ENCODE measurements at regions not wholly inside any gene's neighbourhood (a gene's known extent, or its start where the extent isn't known, plus 50 kb on each side); places are given as distances from the start of the nearest gene placed in this dataset.

- DNase-seq = no peak
- in situ Hi-C loops (cut with HindIII; ENCODE audit: low pct_ligation_motif_present, low pct_unique_long_range_greater_than_20kb, low sequenced_read_pairs) = no loop called here
These were observed 235.0 kb upstream of the HNMT start for GRCh38 chr2:137729305-137729704.

GRCh38 chr2:137737559-137737958 is 226.7 kb upstream of the HNMT start:
- no peak for DNase-seq
- in situ Hi-C loops (cut with HindIII; ENCODE audit: low pct_ligation_motif_present, low pct_unique_long_range_greater_than_20kb, low sequenced_read_pairs) = no loop called here

GRCh38 chr2:137741784-137742362 is 222.4 kb upstream of the HNMT start:
- DNase-seq = no peak

GRCh38 chr2:137747509-137747908 is 216.8 kb upstream of the HNMT start:
- DNase-seq = no peak
- in situ Hi-C loops (cut with HindIII; ENCODE audit: low pct_ligation_motif_present, low pct_unique_long_range_greater_than_20kb, low sequenced_read_pairs) = no loop called here

More at GRCh38 chr2:137741784-137742362, 222.4 kb upstream of the HNMT start:
- in situ Hi-C loops (cut with HindIII; ENCODE audit: low pct_ligation_motif_present, low pct_unique_long_range_greater_than_20kb, low sequenced_read_pairs) = no loop called here

GRCh38 chr2:137748533-137748932 is 215.7 kb upstream of the HNMT start:
- no peak for DNase-seq
- in situ Hi-C loops (cut with HindIII; ENCODE audit: low pct_ligation_motif_present, low pct_unique_long_range_greater_than_20kb, low sequenced_read_pairs) = no loop called here

- in situ Hi-C loops (cut with HindIII; ENCODE audit: low pct_ligation_motif_present, low pct_unique_long_range_greater_than_20kb, low sequenced_read_pairs) = no loop called here
These were observed 199.6 kb upstream of the HNMT start for GRCh38 chr2:137764646-137765045.

GRCh38 chr2:137769406-137769805 is 194.9 kb upstream of the HNMT start:
- in situ Hi-C loops (cut with HindIII; ENCODE audit: low pct_ligation_motif_present, low pct_unique_long_range_greater_than_20kb, low sequenced_read_pairs) = no loop called here
- no peak for DNase-seq

More at GRCh38 chr2:137764646-137765045, 199.6 kb upstream of the HNMT start:
- DNase-seq = no peak

- DNase-seq = no peak
- in situ Hi-C loops (cut with HindIII; ENCODE audit: low pct_ligation_motif_present, low pct_unique_long_range_greater_than_20kb, low sequenced_read_pairs) = no loop called here
These were observed 194.1 kb upstream of the HNMT start for GRCh38 chr2:137770166-137770565.

- DNase-seq = no peak
- in situ Hi-C loops (cut with HindIII; ENCODE audit: low pct_ligation_motif_present, low pct_unique_long_range_greater_than_20kb, low sequenced_read_pairs) = no loop called here
These were observed 193.2 kb upstream of the HNMT start for GRCh38 chr2:137771064-137771463.

- in situ Hi-C loops (cut with HindIII; ENCODE audit: low pct_ligation_motif_present, low pct_unique_long_range_greater_than_20kb, low sequenced_read_pairs) = no loop called here
- DNase-seq = no peak
These were observed 191.8 kb upstream of the HNMT start for GRCh38 chr2:137772451-137772850.

- no peak for DNase-seq
- in situ Hi-C loops (cut with HindIII; ENCODE audit: low pct_ligation_motif_present, low pct_unique_long_range_greater_than_20kb, low sequenced_read_pairs) = no loop called here
These were observed 188.7 kb upstream of the HNMT start for GRCh38 chr2:137775529-137775928.

GRCh38 chr2:137776697-137777096 is 187.6 kb upstream of the HNMT start:
- no peak for DNase-seq
- in situ Hi-C loops (cut with HindIII; ENCODE audit: low pct_ligation_motif_present, low pct_unique_long_range_greater_than_20kb, low sequenced_read_pairs) = no loop called here

GRCh38 chr2:137797641-137798040 is 166.6 kb upstream of the HNMT start:
- in situ Hi-C loops (cut with HindIII; ENCODE audit: low pct_ligation_motif_present, low pct_unique_long_range_greater_than_20kb, low sequenced_read_pairs) = no loop called here
- DNase-seq = no peak

GRCh38 chr2:137799600-137799999 is 164.7 kb upstream of the HNMT start:
- in situ Hi-C loops (cut with HindIII; ENCODE audit: low pct_ligation_motif_present, low pct_unique_long_range_greater_than_20kb, low sequenced_read_pairs) = no loop called here
- no peak for DNase-seq

- in situ Hi-C loops (cut with HindIII; ENCODE audit: low pct_ligation_motif_present, low pct_unique_long_range_greater_than_20kb, low sequenced_read_pairs) = no loop called here
- DNase-seq = no peak
These were observed 163.9 kb upstream of the HNMT start for GRCh38 chr2:137800386-137800785.

- in situ Hi-C loops (cut with HindIII; ENCODE audit: low pct_ligation_motif_present, low pct_unique_long_range_greater_than_20kb, low sequenced_read_pairs) = no loop called here
- no peak for DNase-seq
These were observed 163.0 kb upstream of the HNMT start for GRCh38 chr2:137801228-137801627.

- in situ Hi-C loops (cut with HindIII; ENCODE audit: low pct_ligation_motif_present, low pct_unique_long_range_greater_than_20kb, low sequenced_read_pairs) = no loop called here
- DNase-seq = no peak
These were observed 162.2 kb upstream of the HNMT start for GRCh38 chr2:137802038-137802437.

- no peak for DNase-seq
- in situ Hi-C loops (cut with HindIII; ENCODE audit: low pct_ligation_motif_present, low pct_unique_long_range_greater_than_20kb, low sequenced_read_pairs) = no loop called here
These were observed 158.0 kb upstream of the HNMT start for GRCh38 chr2:137806068-137806805.

GRCh38 chr2:137809252-137809651 is 155.0 kb upstream of the HNMT start:
- DNase-seq = no peak
- in situ Hi-C loops (cut with HindIII; ENCODE audit: low pct_ligation_motif_present, low pct_unique_long_range_greater_than_20kb, low sequenced_read_pairs) = no loop called here

- in situ Hi-C loops (cut with HindIII; ENCODE audit: low pct_ligation_motif_present, low pct_unique_long_range_greater_than_20kb, low sequenced_read_pairs) = no loop called here
- DNase-seq = no peak
These were observed 154.4 kb upstream of the HNMT start for GRCh38 chr2:137809837-137810236.
